WTC11 (cell line): ENCODE measurements at regions not wholly inside any gene's neighbourhood (a gene's known extent, or its start where the extent isn't known, plus 50 kb on each side); places are given as distances from the start of the nearest gene placed in this dataset.

Experiments used
- AR ChIP-seq: fragments of 250-450 bp; sonication (Bioruptor Pico); IDR thresholded peaks from 2 replicates; pipeline ENCODE4 v1.9.0; 2021; ENCODE audit warnings: mild to moderate bottlenecking
- ATF1 ChIP-seq: sonication (generic); formaldehyde crosslinking; IDR thresholded peaks from 2 replicates; pipeline ENCODE4 v1.8.1; 2023; ENCODE audit warnings: mild to moderate bottlenecking, moderate library complexity, missing genetic modification reagents
- ATF6 ChIP-seq: sonication (generic); formaldehyde crosslinking; IDR thresholded peaks from 2 replicates; pipeline ENCODE4 v1.8.1; 2023; ENCODE audit warnings: mild to moderate bottlenecking, missing genetic modification reagents
- CREB1 ChIP-seq: sonication (generic); formaldehyde crosslinking; IDR thresholded peaks from 2 replicates; pipeline ENCODE4 v1.8.0; 2023; ENCODE audit warnings: mild to moderate bottlenecking, missing genetic modification reagents
- ESRRA ChIP-seq: sonication (generic); formaldehyde crosslinking; IDR thresholded peaks from 2 replicates; pipeline ENCODE4 v1.8.1; 2022; ENCODE audit warnings: mild to moderate bottlenecking, missing genetic modification reagents, borderline replicate concordance
- ETV6 ChIP-seq: sonication (generic); formaldehyde crosslinking; IDR thresholded peaks from 2 replicates; pipeline ENCODE4 v1.8.1; 2022; ENCODE audit warnings: mild to moderate bottlenecking, missing genetic modification reagents
- FOXP1 ChIP-seq: sonication (generic); formaldehyde crosslinking; IDR thresholded peaks from 2 replicates; pipeline ENCODE4 v1.8.0; 2022; ENCODE audit warnings: missing genetic modification reagents, mild to moderate bottlenecking, moderate library complexity, borderline replicate concordance
- FOXP4 ChIP-seq: sonication (generic); formaldehyde crosslinking; IDR thresholded peaks from 2 replicates; pipeline ENCODE4 v1.8.0; 2022; ENCODE audit warnings: mild to moderate bottlenecking, missing genetic modification reagents
- GTF2I ChIP-seq: fragments of 250-450 bp; sonication (Bioruptor Pico); conservative IDR thresholded peaks from 2 replicates; pipeline ENCODE4 v1.4.0; 2021; ENCODE audit warnings: mild to moderate bottlenecking
- HMGA2 ChIP-seq: fragments of 250-450 bp; sonication (Bioruptor Pico); IDR thresholded peaks from 2 replicates; pipeline ENCODE4 v1.4.0; 2021; ENCODE audit warnings: mild to moderate bottlenecking, moderate library complexity
- HMGXB4 ChIP-seq: sonication (generic); formaldehyde crosslinking; IDR thresholded peaks from 2 replicates; pipeline ENCODE4 v1.8.1; 2023; ENCODE audit warnings: mild to moderate bottlenecking, moderate library complexity, missing genetic modification reagents
- IRF1 ChIP-seq: sonication (generic); formaldehyde crosslinking; IDR thresholded peaks from 2 replicates; pipeline ENCODE4 v1.8.0; 2023; ENCODE audit warnings: missing genetic modification reagents
- JAZF1 ChIP-seq: fragments of 250-450 bp; sonication (Bioruptor Pico); IDR thresholded peaks from 2 replicates; pipeline ENCODE4 v1.9.0; 2021; ENCODE audit warnings: moderate library complexity, mild to moderate bottlenecking, inconsistent platforms
- MYBL2 ChIP-seq: sonication (generic); formaldehyde crosslinking; IDR thresholded peaks from 2 replicates; pipeline ENCODE4 v1.8.1; 2023; ENCODE audit warnings: mild to moderate bottlenecking, moderate library complexity, missing genetic modification reagents
- NR2C2 ChIP-seq: sonication (generic); formaldehyde crosslinking; IDR thresholded peaks from 2 replicates; pipeline ENCODE4 v1.8.0; 2022; ENCODE audit warnings: mild to moderate bottlenecking, missing genetic modification reagents
- NR3C1 ChIP-seq: sonication (generic); formaldehyde crosslinking; conservative IDR thresholded peaks from 2 replicates; pipeline ENCODE4 v1.8.1; 2023; ENCODE audit warnings: low read depth, mild to moderate bottlenecking, missing genetic modification reagents
- PRRX2 ChIP-seq: fragments of 250-450 bp; sonication (Bioruptor Pico); IDR thresholded peaks from 2 replicates; pipeline ENCODE4 v1.8.0; 2021; ENCODE audit warnings: mild to moderate bottlenecking
- RORB ChIP-seq: fragments of 250-450 bp; sonication (Bioruptor Pico); IDR thresholded peaks from 2 replicates; pipeline ENCODE4 v1.9.0; 2021; ENCODE audit warnings: mild to moderate bottlenecking
- SMAD3 ChIP-seq: sonication (generic); formaldehyde crosslinking; IDR thresholded peaks from 2 replicates; pipeline ENCODE4 v1.8.0; 2022; ENCODE audit warnings: missing genetic modification reagents, mild to moderate bottlenecking, borderline replicate concordance
- ZBTB21 ChIP-seq: sonication (generic); formaldehyde crosslinking; IDR thresholded peaks from 2 replicates; pipeline ENCODE4 v1.8.1; 2023; ENCODE audit warnings: mild to moderate bottlenecking, missing genetic modification reagents, borderline replicate concordance
- ZMAT4 ChIP-seq: fragments of 250-450 bp; sonication (Bioruptor Pico); IDR thresholded peaks from 2 replicates; pipeline ENCODE4 v1.9.0; 2021; ENCODE audit warnings: mild to moderate bottlenecking
- ZNF219 ChIP-seq: sonication (generic); formaldehyde crosslinking; IDR thresholded peaks from 2 replicates; pipeline ENCODE4 v1.8.0; 2023; ENCODE audit warnings: missing genetic modification reagents, mild to moderate bottlenecking, borderline replicate concordance
- ZNF232 ChIP-seq: sonication (generic); formaldehyde crosslinking; IDR thresholded peaks from 2 replicates; pipeline ENCODE4 v1.8.0; 2022; ENCODE audit warnings: mild to moderate bottlenecking, missing genetic modification reagents
- ZNF423 ChIP-seq: fragments of 250-450 bp; sonication (Bioruptor Pico); IDR thresholded peaks from 2 replicates; pipeline ENCODE4 v2.1.2; 2022; ENCODE audit warnings: mild to moderate bottlenecking, moderate library complexity
- ZNF532 ChIP-seq: fragments of 250-450 bp; sonication (Bioruptor Pico); IDR thresholded peaks from 2 replicates; pipeline ENCODE4 v1.9.0; 2021; ENCODE audit warnings: mild to moderate bottlenecking, borderline replicate concordance

GRCh38 chr16:31713071-31713944, 160.3 kb upstream of the ZNF267 start (continued):
- no peak for TF ChIP-seq NR3C1 (CRISPR knock-in tag)
- TF ChIP-seq ZNF219: no peak
- TF ChIP-seq SMAD3 (CRISPR knock-in tag): no peak; the same call in 1 of the 2 replicates
- TF ChIP-seq ETV6 (CRISPR knock-in tag): peak; percentile 49
- TF ChIP-seq AR: peak; percentile 54; the same call in 1 of the 2 replicates
- no peak for TF ChIP-seq ZNF532 (CRISPR knock-in tag)
- no peak for TF ChIP-seq ATF1 (CRISPR knock-in tag)
- TF ChIP-seq CREB1: no peak
- 0 out of 2 replicates have a peak, but pooled peaks have one; percentile 24 for TF ChIP-seq FOXP4 (CRISPR knock-in tag)
- TF ChIP-seq NR2C2: no peak
- TF ChIP-seq HMGA2 (CRISPR knock-in tag): no peak
- no peak for TF ChIP-seq JAZF1 (CRISPR knock-in tag)
- TF ChIP-seq ESRRA (CRISPR knock-in tag): 0 out of 2 replicates have a peak, but pooled peaks have one; percentile 31
- no peak for TF ChIP-seq RORB (CRISPR knock-in tag)
- no peak for TF ChIP-seq PRRX2
- TF ChIP-seq ATF6 (CRISPR knock-in tag): no peak
- peak; percentile 45; the same call in 1 of the 2 replicates for TF ChIP-seq FOXP1 (CRISPR knock-in tag)
- TF ChIP-seq ZMAT4 (CRISPR knock-in tag): no peak
- TF ChIP-seq HMGXB4 (CRISPR knock-in tag): peak; percentile 81
- TF ChIP-seq ZNF232 (CRISPR knock-in tag): no peak
- no peak for TF ChIP-seq ZNF423 (CRISPR knock-in tag)
- no peak for TF ChIP-seq IRF1 (CRISPR knock-in tag)
- TF ChIP-seq GTF2I: no peak
- no peak for TF ChIP-seq MYBL2 (CRISPR knock-in tag)
- no peak for TF ChIP-seq ZBTB21 (CRISPR knock-in tag)
